ENCODE measurements at regions not wholly inside any gene's neighbourhood (a gene's known extent, or its start where the extent isn't known, plus 50 kb on each side); places are given as distances from the start of the nearest gene placed in this dataset.

DNA sequence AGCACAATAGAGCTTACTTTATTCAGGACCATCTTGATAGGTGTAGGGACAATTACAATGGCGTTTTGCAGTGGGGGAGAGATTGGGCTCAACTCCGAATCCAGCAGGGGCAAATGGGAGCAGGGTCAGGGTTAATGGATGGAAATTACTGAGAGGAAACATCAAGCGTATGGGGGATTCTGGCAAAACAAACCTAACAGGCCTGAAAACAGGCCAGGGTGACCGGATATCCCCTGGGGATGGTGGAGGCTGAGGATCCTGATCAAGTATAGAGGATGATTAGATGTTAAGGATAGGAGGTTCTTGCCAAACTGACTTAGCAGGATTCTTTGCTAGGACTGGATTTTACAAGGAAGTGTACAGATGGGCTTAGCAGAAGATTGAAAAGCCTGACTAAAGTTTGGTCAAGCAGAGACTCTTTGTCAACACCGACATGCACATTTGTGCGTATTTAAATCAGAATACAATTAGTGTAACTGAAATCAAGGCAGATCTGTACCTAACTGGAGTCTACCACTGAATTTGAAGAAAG is 54.5 kb upstream of the GPR45 start:
- Histone ChIP-seq H3K9me1 (replicated peaks; ENCODE audit: control insufficient read depth, extremely low read depth, insufficient read depth, low read length) (no peaks in the 10 kb centered on the region), H3K36me3 (ENCODE audit: control insufficient read depth in 2 of 2, extremely low read depth in 1 of 2, insufficient read depth in 2 of 2, low read length in 2 of 2) (no peaks in the 10 kb centered on the region), H3K79me2 (ENCODE audit: control insufficient read depth, insufficient read depth, low read length) (no peaks in the 10 kb centered on the region), H3K27me3 (ENCODE audit: control insufficient read depth in 2 of 2, insufficient read depth in 2 of 2, low read length in 2 of 2) (peaks cover 2 to 5% of the 10 kb centered on the region in 2 experiments), H3K4me1 (ENCODE audit: control insufficient read depth, extremely low read depth, insufficient read depth, low read length) (no peaks in the 10 kb centered on the region), H3K4me3 (replicated peaks in 1 of 3; ENCODE audit: insufficient read depth in 1 of 3, low read depth in 1 of 3, low read length in 3 of 3) (no peak overlapping the region), H3K9me3 (replicated peaks; ENCODE audit: control insufficient read depth, insufficient read depth, low read length) (no peaks in the 10 kb centered on the region), H4K20me1 (replicated peaks; ENCODE audit: control insufficient read depth, extremely low read depth, insufficient read depth, low read length) (no peaks in the 10 kb centered on the region), H3K9ac (replicated peaks; ENCODE audit: extremely low read depth, insufficient read depth, low read length) (no peak overlapping the region), H3K27ac (ENCODE audit: insufficient read depth, low read depth, low read length) (no peak overlapping the region), H2AFZ (ENCODE audit: low read depth, low read length) (no peak overlapping the region), H3K4me2 (ENCODE audit: insufficient read depth, low read length) (no peak overlapping the region)
- DNase-seq (ENCODE audit: low read depth, low spot score) (no peak), FAIRE-seq (no peak)
- BruUV-seq (replicated peaks): no TSS peak
- no peak for TF ChIP-seq GATA2 (IDR thresholded peaks at IDR 0.05; ENCODE audit: insufficient read depth, insufficient read length, low read depth, low read length)
- intact Hi-C loops (cut with micrococcal nuclease) (no loop called here), dilution Hi-C loops (cut with MboI; ENCODE audit: extremely low pct_ligation_motif_present, low sequenced_read_pairs) (no loop called here)
- ChIA-PET POLR2A (no interaction called here), CTCF (interaction anchor here (0.6 to 1.6 kb wide), 4 partner anchors 8 to 53 kb away, joined by 3 to 4 read pairs (median 4); no protein-coding TSS in a partner anchor)

- H3K27ac ChIP-seq (ENCODE audit: insufficient read depth, low read depth, low read length): no peak overlapping the region
- peaks cover 2 to 5% of the 10 kb centered on the region in 2 experiments for H3K27me3 ChIP-seq (ENCODE audit: control insufficient read depth in 2 of 2, insufficient read depth in 2 of 2, low read length in 2 of 2)
- H3K9me1 ChIP-seq (replicated peaks; ENCODE audit: control insufficient read depth, extremely low read depth, insufficient read depth, low read length): no peaks in the 10 kb centered on the region
- no peak overlapping the region for H3K4me2 ChIP-seq (ENCODE audit: insufficient read depth, low read length)
- no peaks in the 10 kb centered on the region for H3K4me1 ChIP-seq (ENCODE audit: control insufficient read depth, extremely low read depth, insufficient read depth, low read length)
- DNase-seq (ENCODE audit: low read depth, low spot score) (no peak), FAIRE-seq (no peak)
- TF ChIP-seq MAX (IDR thresholded peaks at IDR 0.05; ENCODE audit: insufficient read depth, insufficient read length) (no peak), POLR2A (IDR thresholded peaks at IDR 0.05; ENCODE audit: low read depth, low read length) (no peak), MYC (IDR thresholded peaks at IDR 0.05; ENCODE audit: low read depth, low read length) (no peak), JUN (IDR thresholded peaks at IDR 0.05; ENCODE audit: borderline replicate concordance, insufficient read depth, insufficient read length, low read depth) (no peak), EZH2 (IDR thresholded peaks at IDR 0.05; ENCODE audit: borderline replicate concordance, low read depth, low read length, severe bottlenecking) (no peak), CTCF (IDR thresholded peaks at IDR 0.05; ENCODE audit: extremely low read depth in 1 of 2, insufficient read depth in 1 of 2, low read depth in 1 of 2, low read length in 2 of 2) (no peak), GATA2 (IDR thresholded peaks at IDR 0.05; ENCODE audit: insufficient read depth, insufficient read length, low read depth, low read length) (no peak), POLR2AphosphoS5 (IDR thresholded peaks at IDR 0.05; ENCODE audit: insufficient read depth, low read depth, low read length) (no peak), FOS (IDR thresholded peaks at IDR 0.05; ENCODE audit: borderline replicate concordance, insufficient read depth, low read length) (no peak)
- H3K79me2 ChIP-seq (ENCODE audit: control insufficient read depth, insufficient read depth, low read length): no peaks in the 10 kb centered on the region
- intact Hi-C loops (cut with micrococcal nuclease): no loop called here
- CTCF ChIA-PET: interaction anchor here (1.2 to 1.8 kb wide), 3 partner anchors 7 to 73 kb away, joined by 3 to 10 read pairs (median 4); no protein-coding TSS in a partner anchor
- H3K9ac ChIP-seq (replicated peaks; ENCODE audit: extremely low read depth, insufficient read depth, low read length): no peak overlapping the region
- no peaks in the 10 kb centered on the region for H3K36me3 ChIP-seq (ENCODE audit: control insufficient read depth in 2 of 2, extremely low read depth in 1 of 2, insufficient read depth in 2 of 2, low read length in 2 of 2)
- H2AFZ ChIP-seq (ENCODE audit: low read depth, low read length): no peak overlapping the region
- H3K4me3 ChIP-seq (replicated peaks in 1 of 3; ENCODE audit: insufficient read depth in 1 of 3, low read depth in 1 of 3, low read length in 3 of 3): no peak overlapping the region
- no TSS peak for BruUV-seq (replicated peaks)
- dilution Hi-C loops (cut with MboI; ENCODE audit: extremely low pct_ligation_motif_present, low sequenced_read_pairs): no loop called here
- POLR2A ChIA-PET: no interaction called here
- no peaks in the 10 kb centered on the region for H3K9me3 ChIP-seq (replicated peaks; ENCODE audit: control insufficient read depth, insufficient read depth, low read length)
- H4K20me1 ChIP-seq (replicated peaks; ENCODE audit: control insufficient read depth, extremely low read depth, insufficient read depth, low read length): no peaks in the 10 kb centered on the region
Observed at GRCh38 chr2:105187531-105187930, 54.0 kb upstream of the GPR45 start.

All from endothelial cell of umbilical vein (primary cell).